ENCODE measurements at regions not wholly inside any gene's neighbourhood (a gene's known extent, or its start where the extent isn't known, plus 50 kb on each side); places are given as distances from the start of the nearest gene placed in this dataset.

DNA sequence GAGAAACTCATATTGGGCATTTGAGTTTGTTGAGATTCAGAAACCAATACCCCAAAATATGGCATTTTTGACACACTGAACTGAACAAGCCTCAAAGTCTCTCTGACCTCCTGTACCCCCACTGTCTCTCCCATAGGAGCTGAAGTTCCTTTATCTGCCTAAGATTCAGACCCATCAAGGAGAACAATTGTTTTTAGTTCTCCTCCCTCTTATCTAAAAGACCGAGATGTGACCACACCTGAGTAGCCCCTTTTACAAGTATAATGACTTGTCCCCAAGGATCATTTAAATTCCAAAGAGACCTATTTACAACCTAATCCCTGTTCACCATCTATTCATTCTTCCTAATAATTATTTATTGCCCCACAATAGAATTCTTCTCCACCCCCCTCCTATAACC lies 122.1 kb upstream of the PLAAT1 start:
- H3K27me3 ChIP-seq (ENCODE audit: insufficient read depth, low read depth), result peaks cover 18% of the 10 kb centered on the region; the same call in 1 of the 2 replicates
- no peaks in the 10 kb centered on the region for H3K9me2 ChIP-seq (ENCODE audit: insufficient read depth)
- CTCF ChIA-PET, result no interaction called here

DNA sequence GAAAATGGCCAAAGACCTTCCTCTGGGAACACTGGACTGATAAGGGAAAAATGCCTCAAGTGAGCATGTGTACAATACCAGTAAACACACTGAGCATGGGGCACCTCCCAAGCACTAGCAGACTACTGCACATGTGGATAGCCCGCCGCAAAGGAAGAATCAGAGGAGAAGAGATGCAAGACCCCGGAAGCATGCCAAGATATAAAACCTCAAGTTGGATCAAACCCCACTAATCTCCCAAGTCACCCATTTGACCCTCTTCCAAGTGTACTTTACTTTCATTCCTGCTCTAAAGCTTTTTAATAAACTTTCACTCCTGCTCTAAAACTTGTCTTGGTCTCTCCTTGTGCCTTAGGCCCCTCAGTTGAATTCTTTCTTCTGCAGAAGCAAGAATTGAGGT lies 121.1 kb upstream of the PLAAT1 start:
- 0 out of 2 replicates have a peak, but pooled peaks cover 2% of the 10 kb centered on the region for H3K4me1 ChIP-seq (replicated peaks; ENCODE audit: insufficient read depth)
- intact Hi-C loops (cut with micrococcal nuclease; ENCODE audit: unreplicated experiment), result no loop called here
- peaks cover 28% of the 10 kb centered on the region; the same call in 1 of the 2 replicates for H3K27me3 ChIP-seq (ENCODE audit: insufficient read depth, low read depth)
- H4K20me1 ChIP-seq (ENCODE audit: insufficient read depth), result no peaks in the 10 kb centered on the region
- H3K79me2 ChIP-seq (ENCODE audit: low read depth), result no peaks in the 10 kb centered on the region
- H3K4me3 ChIP-seq, result no peak overlapping the region
- no peak overlapping the region for H3K4me2 ChIP-seq
- no peaks in the 10 kb centered on the region for H3K9me3 ChIP-seq (ENCODE audit: insufficient read depth, low read depth)
- H3K27ac ChIP-seq, result no peak overlapping the region
- ChIA-PET POLR2A (ENCODE audit: unreplicated experiment) (no interaction called here), CTCF (no interaction called here)
- TF ChIP-seq EZH2 (IDR thresholded peaks at IDR 0.05; ENCODE audit: low read depth), result no peak
- TF ChIP-seq, protein P1, sequence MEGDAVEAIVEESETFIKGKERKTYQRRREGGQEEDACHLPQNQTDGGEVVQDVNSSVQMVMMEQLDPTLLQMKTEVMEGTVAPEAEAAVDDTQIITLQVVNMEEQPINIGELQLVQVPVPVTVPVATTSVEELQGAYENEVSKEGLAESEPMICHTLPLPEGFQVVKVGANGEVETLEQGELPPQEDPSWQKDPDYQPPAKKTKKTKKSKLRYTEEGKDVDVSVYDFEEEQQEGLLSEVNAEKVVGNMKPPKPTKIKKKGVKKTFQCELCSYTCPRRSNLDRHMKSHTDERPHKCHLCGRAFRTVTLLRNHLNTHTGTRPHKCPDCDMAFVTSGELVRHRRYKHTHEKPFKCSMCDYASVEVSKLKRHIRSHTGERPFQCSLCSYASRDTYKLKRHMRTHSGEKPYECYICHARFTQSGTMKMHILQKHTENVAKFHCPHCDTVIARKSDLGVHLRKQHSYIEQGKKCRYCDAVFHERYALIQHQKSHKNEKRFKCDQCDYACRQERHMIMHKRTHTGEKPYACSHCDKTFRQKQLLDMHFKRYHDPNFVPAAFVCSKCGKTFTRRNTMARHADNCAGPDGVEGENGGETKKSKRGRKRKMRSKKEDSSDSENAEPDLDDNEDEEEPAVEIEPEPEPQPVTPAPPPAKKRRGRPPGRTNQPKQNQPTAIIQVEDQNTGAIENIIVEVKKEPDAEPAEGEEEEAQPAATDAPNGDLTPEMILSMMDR (conservative IDR thresholded peaks at IDR 0.05), result no peak
- no peak for DNase-seq
- H2AFZ ChIP-seq, result no peak overlapping the region
- H3K36me3 ChIP-seq (ENCODE audit: low read depth), result no peaks in the 10 kb centered on the region
- no peaks in the 10 kb centered on the region for H3K9me2 ChIP-seq (ENCODE audit: insufficient read depth)
- no TSS peak for BruUV-seq (replicated peaks)
- H3F3A ChIP-seq (ENCODE audit: insufficient read depth, low read depth), result no peaks in the 10 kb centered on the region

More for the DNA sequence above, 122.1 kb upstream of the PLAAT1 start:
- Histone ChIP-seq H3K4me3 (no peak overlapping the region), H3K36me3 (ENCODE audit: low read depth) (no peaks in the 10 kb centered on the region), H4K20me1 (ENCODE audit: insufficient read depth) (no peaks in the 10 kb centered on the region), H3K9me3 (ENCODE audit: insufficient read depth, low read depth) (no peaks in the 10 kb centered on the region), H3K4me1 (replicated peaks; ENCODE audit: insufficient read depth) (0 out of 2 replicates have a peak, but pooled peaks cover 11% of the 10 kb centered on the region), H2AFZ (no peak overlapping the region), H3F3A (ENCODE audit: insufficient read depth, low read depth) (no peaks in the 10 kb centered on the region), H3K27ac (no peak overlapping the region), H3K4me2 (no peak overlapping the region), H3K79me2 (ENCODE audit: low read depth) (no peaks in the 10 kb centered on the region)
- POLR2A ChIA-PET (ENCODE audit: unreplicated experiment), result no interaction called here
- intact Hi-C loops (cut with micrococcal nuclease; ENCODE audit: unreplicated experiment), result no loop called here
- no TSS peak for BruUV-seq (replicated peaks)
- no peak for TF ChIP-seq EZH2 (IDR thresholded peaks at IDR 0.05; ENCODE audit: low read depth)
- TF ChIP-seq, protein P1 (conservative IDR thresholded peaks at IDR 0.05), result no peak
- no peak for DNase-seq

DNA sequence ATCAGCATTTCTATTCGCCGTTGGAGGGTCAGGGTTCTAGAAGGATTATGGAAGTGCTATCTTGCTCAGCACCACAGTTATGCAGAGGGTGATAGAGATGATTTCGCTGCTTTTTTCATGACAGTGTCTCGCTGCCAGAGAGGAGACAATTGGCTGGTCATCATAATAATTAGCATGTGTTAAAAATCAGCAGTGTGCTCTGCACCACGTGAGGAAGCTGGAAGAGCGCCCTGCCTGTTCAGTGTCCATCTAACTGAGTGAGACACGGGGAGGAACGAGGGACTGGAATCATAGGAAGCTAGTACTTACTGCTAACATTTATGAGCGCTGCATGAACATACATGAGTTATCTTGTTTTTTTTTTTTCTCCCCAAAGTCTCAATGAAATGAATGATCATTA lies 116.2 kb upstream of the PLAAT1 start:
- peaks cover 45% of the 10 kb centered on the region; the same call in 1 of the 2 replicates for H3K27me3 ChIP-seq (ENCODE audit: insufficient read depth, low read depth)
- intact Hi-C loops (cut with micrococcal nuclease; ENCODE audit: unreplicated experiment), result loop anchor here (5.0 kb wide), 1 partner anchor 83 kb away; no protein-coding TSS in a partner anchor
- no peak overlapping the region for H3K27ac ChIP-seq
- no peaks in the 10 kb centered on the region for H4K20me1 ChIP-seq (ENCODE audit: insufficient read depth)
- H3F3A ChIP-seq (ENCODE audit: insufficient read depth, low read depth), result no peaks in the 10 kb centered on the region
- H2AFZ ChIP-seq, result no peak overlapping the region
- CTCF ChIA-PET, result no interaction called here
- POLR2A ChIA-PET (ENCODE audit: unreplicated experiment), result no interaction called here
- H3K79me2 ChIP-seq (ENCODE audit: low read depth), result no peaks in the 10 kb centered on the region
- no peaks in the 10 kb centered on the region for H3K36me3 ChIP-seq (ENCODE audit: low read depth)
- DNase-seq, result no peak
- H3K9me3 ChIP-seq (ENCODE audit: insufficient read depth, low read depth), result no peaks in the 10 kb centered on the region
- TF ChIP-seq, protein P1 (conservative IDR thresholded peaks at IDR 0.05), result no peak
- no TSS peak for BruUV-seq (replicated peaks)
- no peak overlapping the region for H3K4me2 ChIP-seq
- no peaks in the 10 kb centered on the region for H3K9me2 ChIP-seq (ENCODE audit: insufficient read depth)
- H3K4me3 ChIP-seq, result no peak overlapping the region
- no peaks in the 10 kb centered on the region for H3K4me1 ChIP-seq (replicated peaks; ENCODE audit: insufficient read depth)

Measured in PC-9 (cell line).